HT1080 (cell line): ENCODE measurements at regions not wholly inside any gene's neighbourhood (a gene's known extent, or its start where the extent isn't known, plus 50 kb on each side); places are given as distances from the start of the nearest gene placed in this dataset.

Source experiments
- DNase-seq: peaks from one replicate; pipeline ENCODE4 v3.0.0-alpha.2; 2015; ENCODE audit warnings: low read depth

DNA sequence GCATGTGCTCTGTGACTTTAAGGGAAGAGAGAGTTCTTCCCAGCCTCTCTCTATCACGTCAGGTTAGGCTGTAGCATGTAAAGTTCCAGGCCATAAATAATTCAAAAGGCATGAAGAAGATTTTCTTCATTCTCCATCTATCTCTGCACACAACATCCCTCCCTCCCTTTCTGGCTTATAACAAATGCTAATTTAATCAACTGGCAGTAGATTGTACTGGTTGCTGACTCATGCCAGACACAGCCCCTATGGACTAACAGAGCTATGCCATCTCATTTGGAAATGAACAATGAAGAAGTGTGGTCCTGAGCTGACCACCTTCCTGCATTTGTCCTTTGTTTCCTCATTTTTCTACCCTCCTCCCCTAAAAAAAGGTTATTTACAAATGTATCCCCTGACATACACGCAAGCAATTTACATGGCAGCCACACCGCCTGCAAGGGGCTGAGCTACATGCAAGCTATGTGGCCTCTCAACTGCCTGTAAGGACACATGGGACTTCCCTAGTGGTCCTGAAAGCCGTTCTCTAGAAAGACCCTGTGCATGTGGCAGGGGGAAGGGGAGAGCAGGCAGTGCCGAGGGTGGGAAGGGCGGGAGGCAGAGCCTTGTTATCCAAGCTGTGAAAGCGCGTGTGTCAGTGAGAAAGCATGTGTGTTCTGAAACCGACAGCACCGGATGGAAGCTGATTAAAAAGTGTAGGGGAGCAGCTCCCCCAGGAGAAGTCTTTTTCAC, 90.9 kb upstream of the KLF7 start:
- DNase-seq, result peak; percentile 25

DNA sequence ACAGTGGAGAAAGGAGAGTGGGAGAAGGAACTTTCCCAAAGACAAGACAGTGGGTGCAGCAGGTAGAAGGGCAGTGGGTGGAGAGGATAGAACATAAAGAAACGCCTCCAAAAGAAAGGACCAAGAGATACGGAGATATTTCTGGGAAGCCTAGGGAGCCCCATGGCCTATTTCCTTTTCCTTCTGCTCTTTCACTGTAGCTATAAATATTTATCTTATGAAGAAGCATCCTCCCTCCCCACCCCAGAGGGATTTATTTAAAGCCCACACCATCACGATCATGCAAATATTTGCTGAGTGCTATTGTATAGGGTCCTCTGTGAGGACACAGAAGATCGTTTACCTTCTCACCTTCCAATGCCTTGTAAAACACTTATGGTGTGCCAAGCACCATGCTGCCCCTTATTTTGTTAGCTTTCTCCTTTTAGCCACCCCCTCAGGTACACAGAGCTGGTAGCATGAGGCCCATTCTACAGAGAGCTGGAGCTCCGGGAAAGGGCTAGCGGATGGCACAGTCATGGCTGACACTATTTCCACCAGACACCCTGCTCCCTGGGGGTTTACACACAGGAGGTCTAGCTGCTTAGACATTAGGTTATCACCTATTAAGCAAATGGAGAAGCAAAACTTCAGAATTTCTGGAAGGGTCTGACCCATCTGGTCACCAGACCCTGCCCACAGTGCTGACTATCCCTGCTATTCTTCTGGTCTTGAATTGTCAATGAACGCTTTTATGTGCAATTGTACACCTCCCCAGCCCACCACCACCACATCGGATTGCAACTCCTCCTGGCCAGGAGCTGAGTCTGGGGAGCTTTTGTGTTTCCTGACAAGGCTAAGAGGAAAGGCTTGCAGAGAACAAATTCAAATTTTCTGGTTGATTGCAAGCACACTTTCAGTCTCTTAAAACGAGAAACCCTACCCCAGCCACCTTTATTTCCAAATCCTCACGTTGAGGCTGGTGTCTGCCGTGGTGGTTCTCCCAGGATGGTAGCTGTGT, 91.8 kb upstream of the KLF7 start:
- no peak for DNase-seq

DNA sequence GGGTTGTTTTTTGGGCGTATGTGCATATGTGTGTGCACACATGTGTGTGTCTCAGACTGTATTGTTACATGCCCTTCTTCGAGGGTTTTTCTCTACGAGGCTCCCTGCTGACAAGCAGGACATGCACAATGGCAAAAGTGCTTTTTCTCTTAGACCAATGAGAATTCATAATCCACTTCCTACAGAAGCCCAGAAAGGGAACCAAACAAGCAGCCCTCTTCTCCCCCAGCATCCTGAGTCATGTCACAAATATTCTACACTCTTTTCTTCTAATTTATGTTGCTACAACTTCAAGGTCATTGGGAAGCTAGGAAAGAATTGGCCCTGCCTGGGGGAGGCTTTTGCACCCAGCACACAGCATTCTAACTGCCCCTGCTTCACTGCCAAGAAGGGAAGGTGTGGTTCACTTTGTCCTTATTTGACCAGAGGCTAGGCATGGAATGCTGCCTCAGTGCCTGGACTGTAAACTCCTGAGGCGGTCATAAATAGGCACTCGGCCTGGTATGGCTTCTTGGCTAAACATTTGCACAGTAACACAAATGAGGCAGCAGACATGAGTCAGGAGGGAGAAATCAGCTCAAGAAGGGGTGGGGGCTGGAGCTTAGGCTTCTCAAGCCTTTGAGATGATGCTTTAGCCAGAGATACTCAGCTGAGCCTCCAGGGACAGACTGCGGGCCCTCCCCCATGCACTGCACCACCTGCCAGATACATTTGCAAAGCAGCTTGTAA, 92.7 kb upstream of the KLF7 start:
- peak; percentile 98 for DNase-seq

DNA sequence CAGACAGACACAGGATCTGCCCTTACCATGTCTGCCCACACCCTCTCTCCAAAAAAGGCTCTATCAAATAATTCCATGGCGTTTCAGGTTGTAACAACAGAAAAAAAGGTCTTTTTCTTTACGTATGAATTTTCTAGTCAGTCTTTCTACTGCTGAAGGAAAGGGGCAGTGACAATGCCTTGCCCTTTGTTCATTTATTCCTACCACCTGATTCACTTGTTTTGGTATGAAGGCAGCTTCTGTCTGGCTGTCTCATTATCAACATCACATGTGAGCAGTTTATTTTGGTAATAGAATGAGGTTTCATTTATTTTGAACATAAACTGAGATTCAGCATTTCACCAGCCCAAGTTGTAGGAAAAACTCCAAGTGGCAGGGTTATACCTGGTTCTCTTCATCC, 94.3 kb upstream of the KLF7 start:
- no peak for DNase-seq

DNA sequence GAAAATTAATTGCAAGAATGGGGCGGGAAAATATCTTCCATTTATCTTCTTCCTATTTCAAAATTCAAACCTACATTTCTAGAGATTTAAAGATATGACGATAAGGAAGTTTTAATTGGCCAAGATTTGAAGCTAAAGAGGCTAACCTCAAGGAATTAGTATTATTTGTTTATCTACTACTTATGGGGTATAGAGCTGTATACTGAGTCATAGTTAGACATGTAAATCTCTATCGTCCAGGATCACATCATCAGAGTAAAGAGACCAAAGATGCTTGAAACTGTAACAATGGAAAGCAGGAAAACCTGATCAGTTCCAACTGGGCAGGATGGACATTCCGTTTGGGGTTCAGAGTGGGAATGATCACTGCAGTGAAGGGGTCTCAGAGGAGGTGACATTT, 95.2 kb upstream of the KLF7 start:
- DNase-seq, result no peak

DNA sequence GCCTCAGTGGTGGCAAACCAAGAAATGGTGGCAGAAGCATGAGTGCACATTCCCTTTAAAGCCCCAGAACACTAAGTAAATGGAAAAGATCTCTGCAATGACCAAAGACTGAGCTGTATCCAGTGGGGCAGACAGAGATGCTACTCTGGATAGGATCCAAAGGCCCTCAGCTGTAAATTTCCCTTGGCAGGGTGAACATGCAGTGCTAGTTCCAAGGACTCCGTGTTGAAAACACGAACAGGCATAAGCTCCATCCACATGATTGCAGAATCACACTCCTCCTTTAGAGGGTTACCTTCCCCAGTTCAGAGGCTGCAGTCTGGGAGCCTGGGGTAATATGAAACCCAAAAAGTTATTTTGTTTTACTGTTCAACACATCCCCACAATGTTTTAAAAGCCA, 98.6 kb upstream of the KLF7 start:
- no peak for DNase-seq

DNA sequence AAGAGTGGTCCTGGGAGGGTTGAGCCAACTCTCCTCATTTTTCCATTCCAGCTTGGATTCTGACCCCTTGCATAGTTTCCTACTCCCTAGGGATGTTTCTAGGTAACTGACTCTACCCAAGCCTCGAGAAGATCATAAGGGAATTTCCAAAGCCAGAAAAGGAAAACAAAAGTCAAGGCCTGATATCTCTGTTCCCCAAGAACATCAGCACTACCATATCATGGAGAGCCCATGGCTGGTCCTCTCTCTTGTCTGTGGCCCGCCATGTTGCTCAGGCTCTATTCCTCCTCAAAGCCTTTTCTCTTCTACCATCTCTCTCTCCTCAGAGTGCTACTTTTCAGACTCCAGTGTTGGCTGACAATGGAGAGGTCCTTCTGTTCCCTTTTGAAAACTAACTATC, 99.6 kb upstream of the KLF7 start:
- DNase-seq, result no peak

DNA sequence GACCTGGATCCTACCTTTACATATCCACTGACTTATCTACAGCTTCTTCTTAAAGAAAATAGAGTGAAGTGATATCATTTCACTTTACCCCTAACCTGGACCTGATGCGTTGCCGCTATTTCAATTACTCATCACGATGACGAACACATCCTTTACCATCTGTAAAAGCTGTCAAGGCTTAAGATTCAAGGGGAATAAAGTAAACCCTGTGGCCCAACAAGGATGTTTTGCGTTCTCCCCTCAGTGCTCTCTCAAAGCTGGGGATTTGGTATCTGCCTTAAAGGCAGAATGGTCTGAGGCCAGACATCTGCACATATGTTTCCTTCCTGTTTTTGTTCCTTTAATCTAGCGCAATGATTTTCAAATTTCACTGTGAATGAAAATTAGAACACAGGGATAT, 100.1 kb upstream of the KLF7 start:
- peak; percentile 76 for DNase-seq

DNA sequence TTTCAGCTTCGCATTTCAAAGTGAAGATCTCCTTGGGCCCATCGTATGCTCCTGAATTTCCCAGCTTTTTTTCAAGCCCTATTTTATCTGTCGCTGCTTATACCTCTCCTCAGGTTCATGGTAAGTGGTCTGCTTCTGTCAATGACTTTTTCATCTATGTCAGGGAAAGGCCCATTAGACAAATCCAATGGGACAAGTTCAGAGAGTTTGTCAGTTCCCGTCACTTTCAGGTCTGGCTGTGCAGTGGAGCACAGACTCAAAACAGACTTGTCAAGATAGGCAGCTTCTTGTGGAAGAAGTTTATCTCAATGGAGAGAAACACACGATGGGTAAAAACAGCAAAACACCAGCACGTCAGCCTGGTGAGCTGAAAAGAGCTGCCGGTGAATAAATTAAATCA, 100.9 kb upstream of the KLF7 start:
- no peak for DNase-seq

DNA sequence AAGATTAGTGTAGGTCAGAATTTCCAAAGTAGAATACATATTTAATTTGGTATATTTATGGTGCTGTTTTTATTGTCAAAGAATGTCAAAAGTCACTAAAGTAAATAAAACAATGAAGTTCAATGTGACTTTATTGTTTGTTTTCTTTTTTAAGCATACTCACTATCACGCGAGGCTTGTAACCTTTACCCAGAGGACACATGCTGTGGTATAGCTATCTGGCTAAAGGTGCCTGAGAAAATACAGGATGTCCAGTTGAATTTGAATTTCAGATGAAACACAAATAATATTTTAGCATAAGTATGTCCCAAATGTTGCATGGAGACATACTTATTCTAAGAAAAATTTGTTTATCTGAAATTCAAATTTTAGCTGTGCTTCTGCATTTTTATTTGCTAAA, 103.3 kb upstream of the KLF7 start:
- no peak for DNase-seq

DNA sequence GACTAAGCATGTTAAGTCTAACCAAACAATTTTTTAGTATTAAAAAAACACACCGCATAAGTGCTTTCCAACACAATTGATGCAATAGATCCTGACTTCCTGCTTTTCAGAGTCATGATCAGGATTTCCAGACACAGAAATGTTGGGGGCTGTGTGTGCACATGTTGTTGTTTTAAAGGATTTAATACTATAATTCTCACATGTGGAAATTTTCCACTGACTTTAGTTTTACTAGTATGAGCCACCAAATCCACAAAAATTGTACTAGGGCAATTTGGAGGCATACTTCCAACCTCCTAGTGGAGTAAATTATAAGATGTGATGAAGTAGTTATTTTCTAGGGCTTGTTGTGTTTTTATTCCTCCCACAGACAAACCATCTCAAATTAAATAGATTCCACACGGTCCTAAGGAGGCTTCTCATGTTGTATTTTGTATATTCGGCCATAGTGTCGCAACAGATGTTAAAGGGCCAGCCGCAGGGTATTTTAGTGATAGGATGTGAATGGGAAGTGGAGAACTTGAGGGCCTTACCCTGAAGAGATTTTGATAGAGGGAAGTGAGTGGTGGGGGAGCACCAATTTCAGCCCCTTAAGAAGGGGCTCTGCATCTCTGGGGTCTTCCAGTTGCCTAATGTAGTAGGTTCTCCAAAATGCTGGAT, 108.9 kb upstream of the KLF7 start:
- DNase-seq, result no peak

DNA sequence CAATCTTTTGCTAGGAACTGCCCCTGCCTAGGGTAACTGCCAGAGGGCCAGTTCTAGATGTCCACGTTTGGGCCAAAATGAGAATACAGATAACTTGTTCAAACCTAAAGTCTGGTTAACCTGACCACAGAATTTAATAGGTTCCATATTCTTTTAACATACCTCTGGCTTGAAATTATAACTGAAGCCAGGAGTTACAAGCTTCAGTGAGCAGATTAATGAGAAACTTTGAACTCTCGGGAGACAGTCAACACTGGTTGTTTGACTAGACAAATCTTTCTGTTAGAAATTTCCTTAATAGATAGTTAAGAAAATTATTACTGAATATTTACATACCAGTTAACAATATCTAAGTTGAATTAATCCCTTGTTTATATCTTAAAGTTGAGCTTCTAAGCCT, 110.0 kb upstream of the KLF7 start:
- DNase-seq, result no peak

DNA sequence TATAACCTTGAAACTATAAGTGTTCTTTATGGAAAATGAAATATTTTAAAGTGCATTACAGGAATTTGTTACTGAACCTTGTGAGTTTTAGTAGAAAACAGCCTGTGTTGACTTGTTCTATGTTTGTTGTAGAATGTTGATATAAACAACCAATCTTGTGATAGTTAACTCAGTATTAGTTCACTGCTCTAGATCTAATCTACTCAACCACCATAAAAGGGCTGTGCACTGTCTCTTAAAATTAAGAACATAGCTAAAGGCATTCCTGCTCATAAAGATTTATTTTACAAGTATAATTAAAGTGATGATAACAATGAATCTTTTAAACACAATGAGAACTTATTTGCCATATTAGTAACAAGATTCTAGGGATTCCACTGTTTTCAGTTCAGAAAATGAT, 110.5 kb upstream of the KLF7 start:
- DNase-seq, result no peak

DNA sequence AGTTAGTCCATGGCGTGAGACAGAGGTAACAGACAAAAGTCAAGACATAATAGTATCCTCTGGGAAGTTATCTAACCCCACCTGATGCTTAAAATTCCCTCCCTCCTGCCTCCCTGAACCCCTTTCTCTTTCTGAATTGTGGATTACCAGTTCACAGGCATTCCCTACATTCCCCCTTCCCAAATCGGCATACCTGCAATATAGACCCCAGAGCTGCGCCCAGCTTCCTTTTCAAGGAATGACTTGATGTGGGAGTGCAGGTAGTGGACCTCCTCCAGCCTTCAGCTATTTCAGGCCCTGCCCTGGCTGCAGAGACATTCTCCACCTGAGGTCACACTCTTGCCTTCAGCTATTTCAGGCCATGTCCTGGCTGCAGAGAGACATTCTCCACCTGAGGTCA, 111.1 kb upstream of the KLF7 start:
- DNase-seq, result no peak

DNA sequence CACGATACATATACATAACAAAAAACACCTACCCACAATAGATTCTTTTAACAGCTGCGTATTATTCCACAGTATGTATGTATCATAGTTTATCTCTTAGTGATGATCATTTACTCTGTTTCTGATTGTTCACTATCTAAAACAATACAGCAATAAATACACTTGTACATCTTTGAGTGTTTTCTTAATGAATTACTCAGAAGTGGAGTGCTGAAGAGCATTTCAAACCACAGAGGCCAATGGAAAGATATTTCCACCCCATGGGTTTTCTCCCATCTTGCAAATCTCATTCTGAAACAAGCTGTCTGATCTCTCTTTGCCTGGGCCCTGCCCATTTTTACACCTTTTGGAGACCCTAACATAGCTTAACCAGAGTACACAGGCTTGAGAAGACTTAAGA, 113.8 kb upstream of the KLF7 start:
- DNase-seq, result no peak

DNA sequence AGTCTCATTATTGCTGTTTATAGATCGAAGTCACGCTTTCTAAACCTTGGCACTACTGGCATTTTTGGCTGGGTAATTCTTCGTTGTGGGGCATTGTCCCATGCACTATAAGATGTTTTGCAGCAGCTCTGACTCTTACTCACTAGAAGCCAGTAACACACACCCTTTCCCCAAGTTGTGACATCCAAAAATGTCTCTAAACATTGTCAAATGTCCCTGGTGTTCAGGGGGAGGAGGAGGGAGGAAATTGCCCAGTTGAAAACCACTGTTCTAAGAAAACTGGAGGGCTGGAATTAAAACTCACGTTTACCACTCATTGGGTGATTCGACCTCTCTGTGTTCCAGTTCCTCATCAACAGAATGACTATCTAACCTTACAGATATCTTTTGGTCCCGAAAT, 115.7 kb upstream of the KLF7 start:
- DNase-seq, result no peak

DNA sequence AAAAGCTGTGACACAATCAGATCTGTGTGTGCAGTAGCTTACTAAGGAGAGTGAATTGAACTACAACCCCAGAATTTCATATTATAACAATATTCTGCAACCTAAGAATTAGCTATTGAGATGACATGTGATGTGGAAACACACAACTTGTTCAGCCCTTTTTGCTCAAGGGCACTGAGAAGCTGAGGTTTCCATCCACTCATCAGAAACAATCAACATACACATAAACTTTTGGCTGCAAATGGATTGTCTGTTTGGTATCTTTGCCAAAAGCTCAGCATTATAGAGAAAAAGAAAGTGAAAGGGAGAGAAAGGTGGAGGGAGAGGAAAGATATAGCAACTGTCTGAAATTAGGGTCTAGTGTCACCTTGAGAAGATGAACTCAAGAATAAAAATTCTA, 117.2 kb upstream of the KLF7 start:
- DNase-seq, result no peak

DNA sequence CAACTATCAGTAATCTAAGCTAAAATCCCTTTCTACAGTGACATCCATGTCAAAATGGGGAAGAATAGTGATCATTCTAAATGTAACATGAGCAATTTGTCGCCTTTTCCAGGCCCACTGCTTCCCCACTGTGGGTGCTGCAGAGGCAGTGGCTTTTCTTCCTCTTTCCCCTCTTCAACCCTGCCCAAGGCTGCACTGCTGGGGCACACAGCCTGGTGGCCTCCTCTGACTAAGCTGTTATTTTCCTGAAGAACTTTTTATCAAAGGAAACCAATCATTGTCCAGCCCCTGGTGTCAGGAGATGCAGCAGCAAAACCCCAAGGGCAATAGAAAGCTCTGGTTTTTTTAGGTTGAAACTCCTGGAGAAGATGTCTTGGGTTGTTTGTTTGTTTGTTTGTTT, 117.6 kb upstream of the KLF7 start:
- DNase-seq, result peak; percentile 52

DNA sequence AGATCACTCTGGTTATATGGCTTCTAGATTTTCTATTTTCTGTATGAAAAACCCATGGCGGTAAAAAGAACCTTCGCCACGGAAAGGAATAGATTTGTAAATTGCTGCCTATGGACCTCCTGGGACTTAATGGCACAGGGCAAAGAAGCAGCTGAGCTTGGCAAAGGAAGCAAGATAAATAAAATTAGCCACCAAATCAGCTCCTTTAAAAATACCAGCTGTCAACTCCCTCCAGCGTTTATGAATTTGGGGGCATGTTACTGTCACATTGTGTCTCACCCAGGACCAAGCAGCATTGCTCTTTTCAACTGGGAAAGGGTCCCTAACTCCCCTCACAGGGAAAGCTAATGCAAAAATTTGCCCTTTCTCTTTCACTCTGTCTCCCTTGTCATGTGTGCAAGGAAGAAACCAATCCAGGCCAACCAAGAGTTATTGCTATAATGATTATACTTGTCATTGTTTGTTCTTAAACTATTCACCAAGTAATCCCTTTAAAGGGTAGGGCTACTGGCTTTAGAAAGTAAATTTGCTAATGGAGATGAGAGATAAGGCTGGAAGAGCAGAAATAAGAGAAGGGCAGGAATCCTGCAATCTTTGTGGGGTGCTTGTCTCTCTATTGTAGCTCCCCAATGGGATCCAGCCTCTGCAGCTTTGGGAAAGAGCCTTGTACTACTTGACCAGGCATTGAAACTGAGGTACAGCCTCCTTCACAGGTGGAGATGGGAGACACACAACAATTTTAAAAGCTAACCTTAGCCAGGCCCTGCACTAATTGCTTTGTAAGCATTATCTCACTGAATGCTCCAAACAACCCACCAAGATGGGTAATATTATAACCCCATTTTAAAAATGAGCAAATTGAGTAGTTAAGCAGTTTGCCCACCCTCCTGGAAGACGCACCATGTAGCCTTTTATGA, 119.1 kb upstream of the KLF7 start:
- DNase-seq, result no peak

DNA sequence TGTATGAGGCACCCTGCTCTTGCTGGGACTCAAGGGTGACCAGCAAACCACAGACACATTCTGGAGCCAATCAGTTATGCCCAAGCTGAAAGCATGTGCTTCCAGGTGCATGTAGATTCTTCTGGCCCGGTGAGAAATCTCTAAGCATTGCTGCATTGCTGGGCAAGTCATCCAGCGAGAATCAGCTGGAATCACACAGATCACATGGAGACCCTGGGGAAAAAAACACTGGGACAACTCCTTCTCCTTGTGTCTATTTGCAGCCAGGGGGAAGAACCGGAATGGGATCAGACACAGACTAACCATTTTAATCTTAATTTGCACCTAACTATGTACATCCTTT, 119.7 kb upstream of the KLF7 start:
- no peak for DNase-seq

DNA sequence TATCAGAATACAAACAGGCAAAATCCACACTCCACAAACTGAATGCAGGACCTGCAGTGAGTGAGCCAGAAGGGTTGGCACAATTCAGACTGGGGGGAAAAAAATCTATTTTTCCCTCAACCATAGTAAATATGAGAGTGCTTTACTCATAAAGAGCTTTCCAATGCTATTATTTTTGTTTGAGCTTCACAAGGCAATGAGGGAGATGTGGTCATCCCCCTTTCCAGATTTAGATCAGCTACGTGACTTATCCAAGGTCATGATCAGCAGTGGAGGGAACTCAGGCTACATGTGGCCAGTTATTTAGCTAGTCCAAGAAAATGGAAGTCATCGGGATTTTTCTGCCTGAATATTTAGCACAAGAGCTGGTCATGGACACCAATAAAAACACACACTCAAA, 120.4 kb upstream of the KLF7 start:
- no peak for DNase-seq
